GM19463 (cell line): ENCODE measurements at regions not wholly inside any gene's neighbourhood (a gene's known extent, or its start where the extent isn't known, plus 50 kb on each side); places are given as distances from the start of the nearest gene placed in this dataset.

ENCODE experiments used
- ATAC-seq: cut with Tn5 transposase; IDR thresholded peaks from one replicate; pipeline ENCODE4 v1.9.1; 2021; ENCODE audit warnings: mild to moderate bottlenecking, moderate library complexity; ENCODE audit not compliant: unreplicated experiment

- no peak for ATAC-seq
Observed at GRCh38 chr21:41112740-41113692, 54.9 kb upstream of the BACE2 start.

GRCh38 chr21:41115851-41116250 is 52.1 kb upstream of the BACE2 start:
- no peak for ATAC-seq
